HepG2 (cell line): ENCODE measurements at regions not wholly inside any gene's neighbourhood (a gene's known extent, or its start where the extent isn't known, plus 50 kb on each side); places are given as distances from the start of the nearest gene placed in this dataset.

Experiments used
- HMG20A ChIP-seq: IDR thresholded peaks from 2 replicates; pipeline ENCODE4 v1.6.1; 2016; ENCODE audit warnings: borderline replicate concordance
- NFE2L1 ChIP-seq: sonication (generic); formaldehyde crosslinking; IDR thresholded peaks from 2 replicates; pipeline ENCODE4 v1.4.0; 2020; ENCODE audit warnings: missing genetic modification reagents, mild to moderate bottlenecking, borderline replicate concordance
- POLR2A ChIP-seq, 2 experiments: IDR thresholded peaks; 2 replicates each; pipeline ENCODE4 v1.6.1; 2011; ENCODE audit warnings: low read depth in 2 of 2, low read length in 2 of 2, mild to moderate bottlenecking in 1 of 2, moderate library complexity in 1 of 2; ENCODE audit not compliant: insufficient read depth in 1 of 2
- RFX5 ChIP-seq: IDR thresholded peaks from 2 replicates; pipeline ENCODE4 v1.6.1; 2011; ENCODE audit warnings: low read depth, low read length, improper control_type of control experiment
- YY1 ChIP-seq: IDR thresholded peaks from 2 replicates; pipeline ENCODE4 v1.6.1; 2011; ENCODE audit warnings: low read length, low read depth, moderate library complexity, mild to moderate bottlenecking; ENCODE audit not compliant: insufficient read depth, insufficient replicate concordance
- ZFX ChIP-seq: sonication (generic); formaldehyde crosslinking; IDR thresholded peaks from 2 replicates; pipeline ENCODE4 v1.4.0; 2020; ENCODE audit warnings: mild to moderate bottlenecking, low read depth, missing genetic modification reagents, moderate library complexity
- ZSCAN30 ChIP-seq: sonication (generic); formaldehyde crosslinking; IDR thresholded peaks from 2 replicates; pipeline ENCODE4 v1.5.0; 2020; ENCODE audit warnings: mild to moderate bottlenecking, missing genetic modification reagents

GRCh38 chr1:72631449-72631848 lies 349.1 kb upstream of the NEGR1 start:
- no peak for TF ChIP-seq POLR2A (IDR thresholded peaks at IDR 0.05; ENCODE audit: insufficient read depth in 1 of 2, low read depth in 2 of 2, low read length in 2 of 2)
- no peak for TF ChIP-seq YY1
- TF ChIP-seq ZFX (CRISPR knock-in tag) = no peak
- TF ChIP-seq ZSCAN30 (CRISPR knock-in tag) = no peak
- no peak for TF ChIP-seq NFE2L1
- TF ChIP-seq RFX5 = no peak
- TF ChIP-seq HMG20A = no peak
